ENCODE measurements at regions not wholly inside any gene's neighbourhood (a gene's known extent, or its start where the extent isn't known, plus 50 kb on each side); places are given as distances from the start of the nearest gene placed in this dataset.
"Not testable (repeated sequence)": the region's sequence is repeated elsewhere in the genome, so short reads cannot be mapped to it uniquely, and the experiment has no call there.

DNA sequence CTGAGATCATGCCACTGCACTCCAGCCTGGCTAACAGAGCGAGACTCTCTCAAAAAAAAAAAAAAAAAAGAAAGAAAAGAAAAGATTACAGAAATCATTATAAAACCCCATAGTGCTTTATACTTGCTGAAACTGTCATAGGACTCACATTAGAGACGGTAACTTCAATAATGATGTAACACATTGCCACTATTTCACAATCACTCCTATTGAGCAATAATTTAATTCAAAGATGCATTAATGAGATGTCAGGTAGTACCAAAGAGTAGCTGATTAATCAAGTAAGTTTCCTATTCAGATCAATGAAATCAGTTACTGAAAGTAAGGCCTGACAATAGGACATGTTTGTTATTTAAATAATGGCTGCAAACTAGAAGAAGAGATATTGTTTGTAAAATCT is 751.5 kb upstream of the ALG10B start:
- no peak overlapping the region for H3K4me2 ChIP-seq (ENCODE audit: low read length)
- TF ChIP-seq CEBPB (IDR thresholded peaks at IDR 0.05; ENCODE audit: low read depth) (peak; percentile 56; the same call in 1 of the 2 replicates), CBX3 (IDR thresholded peaks at IDR 0.05; ENCODE audit: low read depth) (no peak), POLR2A (IDR thresholded peaks at IDR 0.05; ENCODE audit: borderline replicate concordance, extremely low read depth, insufficient read depth, insufficient read length) (no peak), EZH2 (IDR thresholded peaks at IDR 0.05) (no peak), ZFX (IDR thresholded peaks at IDR 0.05) (no peak), JUND (IDR thresholded peaks at IDR 0.05) (no peak), TCF7L2 (IDR thresholded peaks at IDR 0.05; ENCODE audit: borderline replicate concordance, extremely low read depth, insufficient read depth, insufficient read length) (no peak), RAD21 (IDR thresholded peaks at IDR 0.05; ENCODE audit: low read depth) (no peak)
- no peaks in the 10 kb centered on the region for H3K9me3 ChIP-seq (ENCODE audit: control insufficient read depth in 1 of 2, insufficient read depth in 1 of 2, low read depth in 1 of 2, low read length in 2 of 2)
- H3K27ac ChIP-seq (ENCODE audit: low read depth, low read length): no peak overlapping the region
- no peaks in the 10 kb centered on the region for H3K9me2 ChIP-seq (ENCODE audit: insufficient read depth)
- H4K20me1 ChIP-seq (ENCODE audit: insufficient read depth): no peaks in the 10 kb centered on the region
- DNase-seq (ENCODE audit: low read depth, low spot score) (no peak), ATAC-seq (no peak)
- no peak overlapping the region for H2AFZ ChIP-seq (ENCODE audit: low read depth, low read length, poor library complexity, severe bottlenecking)
- no peaks in the 10 kb centered on the region for H3K79me2 ChIP-seq (ENCODE audit: insufficient read depth, low read length)
- no peak overlapping the region for H3K4me3 ChIP-seq (replicated peaks in 1 of 2; ENCODE audit: low read depth in 1 of 2, low read length in 2 of 2)
- ChIA-PET CTCF (no interaction called here), POLR2A (no interaction called here), RAD21 (ENCODE audit: low non-redundant PET in 1 of 2, low total read pairs in 2 of 2, uncharacterized antibody in 2 of 2, unreplicated experiment in 2 of 2) (no interaction called here)
- BruUV-seq (replicated peaks): no TSS peak
- H3K27me3 ChIP-seq (ENCODE audit: insufficient read depth, low read length): no peaks in the 10 kb centered on the region
- no peaks in the 10 kb centered on the region for H3K36me3 ChIP-seq (ENCODE audit: control insufficient read depth in 1 of 2, insufficient read depth in 2 of 2, low read length in 2 of 2)
- H3K4me1 ChIP-seq (ENCODE audit: control insufficient read depth in 1 of 2, insufficient read depth in 2 of 2, low read length in 2 of 2): no peaks in the 10 kb centered on the region
- no peak overlapping the region for H3K9ac ChIP-seq (ENCODE audit: low read length)
- intact Hi-C loops (cut with micrococcal nuclease): no loop called here

DNA sequence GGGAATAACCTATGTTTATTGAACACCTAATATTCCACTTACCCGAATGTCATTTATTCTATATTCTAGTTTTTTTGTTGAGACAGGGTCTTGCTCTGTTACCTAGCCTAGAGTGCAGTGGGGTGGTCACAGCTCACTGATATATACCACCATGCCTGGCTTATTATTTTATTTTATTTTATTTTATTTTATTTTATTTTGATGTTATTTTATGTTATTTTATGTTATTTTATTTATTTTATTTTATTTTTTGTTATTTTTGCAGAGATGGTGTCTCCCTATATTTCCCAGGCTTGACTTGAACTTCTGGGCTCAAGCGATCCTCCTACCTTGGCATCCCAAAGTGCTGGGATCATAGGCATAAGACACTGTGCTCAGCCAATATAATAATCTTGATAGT is 746.0 kb upstream of the ALG10B start:
- POLR2A ChIA-PET; BruUV-seq (replicated peaks); H3K9me2 ChIP-seq (ENCODE audit: insufficient read depth); H3K4me2 ChIP-seq (ENCODE audit: low read length); H4K20me1 ChIP-seq (ENCODE audit: insufficient read depth); H3K27me3 ChIP-seq (ENCODE audit: insufficient read depth, low read length); ATAC-seq; H3K27ac ChIP-seq (ENCODE audit: low read depth, low read length); RAD21 ChIA-PET (ENCODE audit: low non-redundant PET in 1 of 2, low total read pairs in 2 of 2, uncharacterized antibody in 2 of 2, unreplicated experiment in 2 of 2); H3K36me3 ChIP-seq (ENCODE audit: control insufficient read depth in 1 of 2, insufficient read depth in 2 of 2, low read length in 2 of 2); H2AFZ ChIP-seq (ENCODE audit: low read depth, low read length, poor library complexity, severe bottlenecking); CTCF ChIA-PET; H3K9ac ChIP-seq (ENCODE audit: low read length); H3K4me1 ChIP-seq (ENCODE audit: control insufficient read depth in 1 of 2, insufficient read depth in 2 of 2, low read length in 2 of 2); H3K4me3 ChIP-seq (replicated peaks in 1 of 2; ENCODE audit: low read depth in 1 of 2, low read length in 2 of 2); H3K79me2 ChIP-seq (ENCODE audit: insufficient read depth, low read length); DNase-seq (ENCODE audit: low read depth, low spot score); intact Hi-C loops (cut with micrococcal nuclease); H3K9me3 ChIP-seq (ENCODE audit: control insufficient read depth in 1 of 2, insufficient read depth in 1 of 2, low read depth in 1 of 2, low read length in 2 of 2): not testable (repeated sequence)

All from HCT116 (cell line).